ENCODE measurements at regions not wholly inside any gene's neighbourhood (a gene's known extent, or its start where the extent isn't known, plus 50 kb on each side); places are given as distances from the start of the nearest gene placed in this dataset.

DNA sequence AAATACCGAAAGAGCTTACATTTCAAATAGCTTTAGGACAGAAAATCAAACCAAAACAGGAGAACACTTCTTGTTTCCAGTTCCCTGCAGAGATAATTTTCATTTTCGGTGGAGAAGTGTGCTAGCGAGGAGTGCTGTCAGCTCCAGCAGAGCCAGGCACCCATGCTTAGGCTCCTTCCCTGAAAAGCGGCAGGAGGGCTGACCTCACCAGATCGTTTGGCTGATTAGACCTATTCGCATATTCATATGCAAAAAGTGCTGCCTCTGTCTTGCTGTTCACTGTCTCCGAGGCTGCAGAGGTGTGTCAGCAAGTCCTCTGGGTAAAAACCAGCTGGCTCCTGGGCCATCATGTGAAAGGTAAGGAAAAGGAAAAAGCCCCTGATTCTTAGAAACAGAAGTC is 225.8 kb upstream of the COPS8 start:
- intact Hi-C loops (cut with DNase I), result loop anchor here in 1 of 10 donors (10.0 kb wide), 1 partner anchor 285 kb away; no protein-coding TSS in a partner anchor
- Histone ChIP-seq H3K36me3 (no peaks in the 10 kb centered on the region), H3K27ac (no peak overlapping the region), H3K27me3 (no peaks in the 10 kb centered on the region), H3K4me1 (no peaks in the 10 kb centered on the region), H3K4me3 (no peak overlapping the region), H3K9me3 (peaks cover 0 to 7% (median 0%) of the 10 kb centered on the region in 12 donors)
- TF ChIP-seq, protein P1, sequence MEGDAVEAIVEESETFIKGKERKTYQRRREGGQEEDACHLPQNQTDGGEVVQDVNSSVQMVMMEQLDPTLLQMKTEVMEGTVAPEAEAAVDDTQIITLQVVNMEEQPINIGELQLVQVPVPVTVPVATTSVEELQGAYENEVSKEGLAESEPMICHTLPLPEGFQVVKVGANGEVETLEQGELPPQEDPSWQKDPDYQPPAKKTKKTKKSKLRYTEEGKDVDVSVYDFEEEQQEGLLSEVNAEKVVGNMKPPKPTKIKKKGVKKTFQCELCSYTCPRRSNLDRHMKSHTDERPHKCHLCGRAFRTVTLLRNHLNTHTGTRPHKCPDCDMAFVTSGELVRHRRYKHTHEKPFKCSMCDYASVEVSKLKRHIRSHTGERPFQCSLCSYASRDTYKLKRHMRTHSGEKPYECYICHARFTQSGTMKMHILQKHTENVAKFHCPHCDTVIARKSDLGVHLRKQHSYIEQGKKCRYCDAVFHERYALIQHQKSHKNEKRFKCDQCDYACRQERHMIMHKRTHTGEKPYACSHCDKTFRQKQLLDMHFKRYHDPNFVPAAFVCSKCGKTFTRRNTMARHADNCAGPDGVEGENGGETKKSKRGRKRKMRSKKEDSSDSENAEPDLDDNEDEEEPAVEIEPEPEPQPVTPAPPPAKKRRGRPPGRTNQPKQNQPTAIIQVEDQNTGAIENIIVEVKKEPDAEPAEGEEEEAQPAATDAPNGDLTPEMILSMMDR (IDR thresholded peaks at IDR 0.05), result no peak
- TF ChIP-seq POLR2A (IDR thresholded peaks at IDR 0.05), result no peak
- ATAC-seq, result no peak
- WGBS, 4 donors, result 82 to 87% (median 85%) methylated on average over 7 of the region's 7 CpGs
- no peak for DNase-seq

DNA sequence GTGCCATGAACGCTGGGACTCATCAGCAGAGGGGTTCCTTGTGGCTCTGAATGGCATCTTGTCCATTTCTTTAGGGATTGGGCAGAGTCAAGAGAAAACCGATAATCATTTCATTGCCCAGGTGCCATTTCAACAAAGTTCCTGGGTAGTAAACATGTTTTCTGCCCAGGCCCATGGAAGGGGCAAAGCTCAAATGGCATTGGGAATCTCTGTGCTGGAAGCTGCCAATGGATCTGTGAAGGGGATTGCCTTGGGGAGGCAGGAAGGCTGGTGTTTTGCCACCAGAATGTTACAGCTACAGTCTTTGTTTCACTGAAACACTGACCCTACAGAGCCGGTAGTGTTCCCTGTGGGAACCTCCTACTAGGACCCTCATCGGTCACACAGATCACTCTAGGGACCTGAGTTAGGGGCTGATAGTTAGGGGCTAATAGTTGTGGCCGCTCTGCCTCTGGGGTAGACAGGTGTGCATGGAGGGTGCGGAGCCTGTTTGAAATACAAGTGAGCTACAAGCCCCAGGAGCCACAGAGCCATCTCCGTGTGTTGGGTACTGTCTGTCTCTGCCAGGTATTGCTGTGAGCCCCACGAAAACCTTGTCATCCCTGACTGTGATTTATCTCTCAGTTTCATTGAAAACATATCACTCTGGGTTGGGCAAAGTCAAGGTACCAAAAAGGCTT is 224.4 kb upstream of the COPS8 start:
- peaks cover 0 to 18% (median 0%) of the 10 kb centered on the region in 12 donors for H3K9me3 ChIP-seq
- no peak overlapping the region for H3K4me3 ChIP-seq
- H3K27me3 ChIP-seq, result no peaks in the 10 kb centered on the region
- intact Hi-C loops (cut with DNase I), result no loop called here
- 86 to 95% (median 93%) methylated on average over 8 of the region's 8 CpGs for WGBS, 4 donors
- no peaks in the 10 kb centered on the region for H3K4me1 ChIP-seq
- TF ChIP-seq, protein P1 (IDR thresholded peaks at IDR 0.05), result no peak
- no peak for TF ChIP-seq POLR2A (IDR thresholded peaks at IDR 0.05)
- no peak overlapping the region for H3K27ac ChIP-seq
- DNase-seq (peak in 1 of 5 donors; percentile 1), ATAC-seq (no peak)
- no peaks in the 10 kb centered on the region for H3K36me3 ChIP-seq

DNA sequence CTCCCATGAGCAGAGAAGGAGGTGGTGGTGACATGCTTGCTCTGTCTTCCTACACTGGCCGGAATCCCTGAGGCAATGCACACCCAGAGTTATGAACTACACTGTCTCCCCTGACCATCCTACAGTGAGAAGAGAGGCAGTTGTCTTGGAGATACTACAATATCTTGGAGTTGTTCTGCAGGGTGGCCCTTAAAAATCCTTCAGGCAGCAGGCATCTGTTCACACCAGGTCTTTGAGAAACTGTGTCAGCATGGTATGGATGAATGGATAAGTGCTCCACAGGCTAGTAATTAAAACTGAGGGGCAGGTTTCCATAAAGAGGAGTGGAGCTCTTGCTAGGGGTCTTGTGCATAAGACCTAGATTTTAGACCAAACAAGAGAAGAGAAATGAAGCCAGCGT is 223.7 kb upstream of the COPS8 start:
- DNase-seq, result no peak
- TF ChIP-seq, protein P1 (IDR thresholded peaks at IDR 0.05), result no peak
- TF ChIP-seq POLR2A (IDR thresholded peaks at IDR 0.05), result no peak
- intact Hi-C loops (cut with DNase I), result no loop called here
- Histone ChIP-seq H3K36me3 (no peaks in the 10 kb centered on the region), H3K27ac (no peak overlapping the region), H3K4me1 (peaks cover 0 to 2% (median 0%) of the 10 kb centered on the region in 12 donors), H3K27me3 (no peaks in the 10 kb centered on the region), H3K4me3 (no peak overlapping the region), H3K9me3 (peaks cover 0 to 18% (median 0%) of the 10 kb centered on the region in 12 donors)
- 81 to 97% (median 94%) methylated on average over 2 of the region's 2 CpGs for WGBS, 4 donors
- no peak for ATAC-seq

DNA sequence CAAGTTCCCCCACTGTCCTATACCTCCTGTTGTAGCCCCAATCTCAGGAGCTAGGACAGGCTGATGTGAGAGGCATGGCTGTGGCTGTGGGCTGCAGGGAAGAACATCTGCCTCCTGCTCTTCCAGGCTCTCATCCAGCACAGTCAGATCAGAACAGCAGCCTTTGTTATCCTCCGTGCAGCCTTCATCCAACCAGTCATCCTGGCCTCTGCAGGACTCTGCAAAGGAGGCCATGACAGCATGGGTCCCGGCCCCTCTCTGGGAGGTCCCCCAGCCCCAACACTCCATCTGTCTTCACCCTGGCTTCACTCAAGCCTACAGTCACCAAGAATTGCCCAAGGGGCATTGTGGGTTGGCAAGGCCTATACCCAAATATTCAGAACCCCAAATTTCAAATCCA is 223.2 kb upstream of the COPS8 start:
- DNase-seq, result no peak
- no peak overlapping the region for H3K4me3 ChIP-seq
- WGBS, 4 donors, result 81 to 95% (median 89%) methylated on average over 2 of the region's 2 CpGs

More for the DNA sequence above, 223.2 kb upstream of the COPS8 start:
- Histone ChIP-seq H3K4me1 (peaks cover 0 to 4% (median 0%) of the 10 kb centered on the region in 12 donors), H3K27me3 (no peaks in the 10 kb centered on the region), H3K36me3 (no peaks in the 10 kb centered on the region), H3K9me3 (peaks cover 0 to 18% (median 0%) of the 10 kb centered on the region in 12 donors), H3K27ac (no peak overlapping the region)
- intact Hi-C loops (cut with DNase I), result no loop called here
- no peak for TF ChIP-seq POLR2A (IDR thresholded peaks at IDR 0.05)
- TF ChIP-seq, protein P1 (IDR thresholded peaks at IDR 0.05), result no peak
- no peak for ATAC-seq
